Effector memory CD8-positive, alpha-beta T cell (primary cell): ENCODE measurements at regions not wholly inside any gene's neighbourhood (a gene's known extent, or its start where the extent isn't known, plus 50 kb on each side); places are given as distances from the start of the nearest gene placed in this dataset.
"Not testable (repeated sequence)": the region's sequence is repeated elsewhere in the genome, so short reads cannot be mapped to it uniquely, and the experiment has no call there.

ENCODE experiments used
- ATAC-seq: fragments of 150-1000 bp; cut with Tn5 transposase; replicated peaks from 2 replicates; pipeline ENCODE4 v1.10.0; 2021; ENCODE audit warnings: mild to moderate bottlenecking, moderate library complexity
- DNase-seq, 3 experiments: peaks; one replicate each; pipeline ENCODE4 v3.0.0; 2021
- H3K27ac Mint-ChIP-seq, 2 donors: one replicate each; pipeline ENCODE4 v1.8.0; 2022; ENCODE audit warnings: mild to moderate bottlenecking in 2 of 2, mixed read lengths in 2 of 2, moderate library complexity in 2 of 2
- H3K27me3 Mint-ChIP-seq, 2 donors: one replicate each; pipeline ENCODE4 v1.8.0; 2022; ENCODE audit warnings: mixed read lengths in 2 of 2
- H3K36me3 Mint-ChIP-seq: one replicate; pipeline ENCODE4 v1.8.0; 2022; ENCODE audit warnings: mild to moderate bottlenecking, moderate library complexity, mixed read lengths; ENCODE audit not compliant: insufficient read depth
- H3K4me1 Mint-ChIP-seq, 2 donors: one replicate each; pipeline ENCODE4 v1.8.0; 2022; ENCODE audit warnings: low read depth in 2 of 2, mixed read lengths in 2 of 2
- H3K4me3 Mint-ChIP-seq, 2 donors: one replicate each; pipeline ENCODE4 v1.8.0; 2022; ENCODE audit warnings: mild to moderate bottlenecking in 2 of 2, mixed read lengths in 2 of 2, moderate library complexity in 2 of 2
- H3K9me3 Mint-ChIP-seq, 2 donors: one replicate each; pipeline ENCODE4 v1.8.0; 2022; ENCODE audit warnings: mixed read lengths in 2 of 2

DNA sequence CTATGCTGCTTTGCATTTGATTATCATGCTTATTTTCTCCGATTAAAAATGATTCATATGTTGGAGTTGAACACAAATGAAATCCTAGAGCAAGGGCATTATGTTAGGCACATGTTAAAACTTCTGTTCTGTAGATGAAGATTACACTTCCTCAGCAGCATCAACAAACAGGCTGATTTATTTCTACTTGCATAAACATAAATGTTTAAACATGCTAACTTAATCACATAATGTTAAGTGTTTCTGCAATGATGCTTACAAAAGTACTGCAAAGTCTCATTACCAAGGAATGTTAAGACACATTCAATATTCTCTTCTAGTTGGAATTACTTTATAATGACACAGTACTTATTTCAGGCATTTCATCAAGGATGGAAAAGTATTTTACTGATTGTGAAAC lies 770.8 kb downstream of the ANKRD7 start:
- H3K36me3 Mint-ChIP-seq, result no peaks in the 10 kb centered on the region
- no peaks in the 10 kb centered on the region for H3K4me1 Mint-ChIP-seq
- H3K9me3 Mint-ChIP-seq, result peaks cover 0 to 1% of the 10 kb centered on the region in 2 donors
- DNase-seq (no peak), ATAC-seq (no peak)
- no peak overlapping the region for H3K4me3 Mint-ChIP-seq
- H3K27ac Mint-ChIP-seq, result no peak overlapping the region
- no peaks in the 10 kb centered on the region for H3K27me3 Mint-ChIP-seq

DNA sequence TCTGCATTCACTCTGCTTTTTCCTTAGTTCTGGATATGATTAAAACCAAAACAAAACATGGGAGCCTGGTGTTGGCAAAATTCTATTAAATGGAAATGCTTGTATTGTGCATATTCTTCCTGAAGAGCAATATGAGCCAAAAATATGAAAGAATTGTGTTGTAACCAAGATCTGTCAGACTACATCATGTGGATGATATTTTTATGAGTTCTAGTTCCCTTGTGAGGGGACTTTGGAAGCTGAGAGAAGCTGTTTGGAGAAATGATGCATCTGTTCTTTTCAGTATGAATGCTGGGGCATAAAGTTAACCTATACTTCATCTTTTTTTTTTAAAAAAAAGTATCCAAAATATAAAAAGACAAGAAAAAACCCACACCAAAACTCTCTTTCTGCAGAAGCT lies 782.7 kb downstream of the ANKRD7 start:
- Mint-ChIP-seq H3K27ac (no peak overlapping the region), H3K36me3 (no peaks in the 10 kb centered on the region), H3K9me3 (peaks cover 2 to 14% of the 10 kb centered on the region in 2 donors), H3K4me1 (no peaks in the 10 kb centered on the region), H3K4me3 (no peak overlapping the region), H3K27me3 (no peaks in the 10 kb centered on the region)
- no peak for DNase-seq
- ATAC-seq, result no peak

DNA sequence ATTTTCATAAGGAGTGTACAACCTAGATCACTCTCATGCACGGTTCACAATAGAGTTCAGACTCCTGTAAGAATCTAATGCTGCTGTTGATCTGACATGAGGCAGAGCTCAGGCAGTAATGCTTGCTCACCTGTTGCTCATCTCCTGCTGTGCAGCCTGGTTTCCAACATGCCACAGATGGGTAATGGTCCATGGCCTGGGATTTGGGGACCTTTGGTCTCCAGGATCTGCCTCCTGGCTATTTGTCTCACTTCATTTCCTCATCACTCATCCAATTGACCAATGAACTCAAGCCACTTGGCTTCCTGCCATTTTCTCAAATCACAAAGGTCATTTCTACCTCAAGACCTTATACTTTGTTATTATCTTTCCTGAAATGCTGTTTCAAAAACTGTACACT lies 786.1 kb downstream of the ANKRD7 start:
- Mint-ChIP-seq H3K4me1 (no peaks in the 10 kb centered on the region), H3K9me3 (peaks cover 6 to 14% of the 10 kb centered on the region in 2 donors), H3K36me3 (no peaks in the 10 kb centered on the region), H3K27me3 (no peaks in the 10 kb centered on the region), H3K27ac (no peak overlapping the region), H3K4me3 (no peak overlapping the region)
- no peak for ATAC-seq
- no peak for DNase-seq

DNA sequence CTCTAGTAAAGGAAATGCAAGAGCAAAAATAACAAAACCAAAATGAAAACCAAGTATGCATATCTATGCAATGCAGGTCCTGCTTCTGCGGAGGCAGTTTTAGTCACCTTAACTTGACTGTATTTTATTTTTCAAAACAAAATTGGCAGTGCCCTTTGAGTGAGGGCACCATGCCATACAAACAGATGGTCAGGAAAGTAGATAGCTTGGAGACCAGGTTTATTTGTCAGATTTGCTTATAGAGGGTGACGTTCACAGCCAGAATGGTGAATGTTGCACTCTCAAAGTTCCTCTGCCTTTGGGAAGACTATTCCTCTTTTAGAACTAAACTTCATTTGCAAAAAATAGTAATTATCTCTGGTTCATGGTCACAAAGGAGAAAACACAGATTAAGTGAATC lies 801.9 kb downstream of the ANKRD7 start:
- no peaks in the 10 kb centered on the region for H3K27me3 Mint-ChIP-seq
- no peak for ATAC-seq
- H3K4me1 Mint-ChIP-seq, result no peaks in the 10 kb centered on the region
- H3K9me3 Mint-ChIP-seq, result peaks cover 9 to 19% of the 10 kb centered on the region in 2 donors
- no peaks in the 10 kb centered on the region for H3K36me3 Mint-ChIP-seq
- H3K27ac Mint-ChIP-seq, result no peak overlapping the region
- no peak for DNase-seq
- H3K4me3 Mint-ChIP-seq, result no peak overlapping the region

DNA sequence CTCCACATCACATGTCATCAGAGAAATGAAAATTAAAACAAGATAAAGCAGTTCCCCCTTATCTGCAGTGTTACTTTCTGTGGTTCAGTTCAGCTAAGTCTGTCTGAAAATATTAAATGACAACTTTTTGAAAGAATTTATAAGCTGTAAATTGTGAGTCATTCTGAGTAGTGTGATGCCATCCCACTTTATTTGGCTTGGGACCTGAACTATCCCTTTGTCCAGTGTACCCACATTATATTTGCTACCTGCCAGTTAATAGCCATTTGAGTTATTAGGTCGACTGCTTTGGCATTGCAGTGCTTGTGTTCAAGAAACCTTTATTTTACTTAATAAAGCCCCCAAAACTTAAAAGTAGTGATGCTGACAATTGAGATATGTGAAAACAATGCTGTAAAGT lies 804.2 kb downstream of the ANKRD7 start:
- Mint-ChIP-seq H3K27me3 (no peaks in the 10 kb centered on the region), H3K4me1 (no peaks in the 10 kb centered on the region), H3K27ac (no peak overlapping the region), H3K4me3 (no peak overlapping the region), H3K9me3 (peaks cover 3 to 18% of the 10 kb centered on the region in 2 donors), H3K36me3 (no peaks in the 10 kb centered on the region)
- ATAC-seq (no peak), DNase-seq (no peak)

DNA sequence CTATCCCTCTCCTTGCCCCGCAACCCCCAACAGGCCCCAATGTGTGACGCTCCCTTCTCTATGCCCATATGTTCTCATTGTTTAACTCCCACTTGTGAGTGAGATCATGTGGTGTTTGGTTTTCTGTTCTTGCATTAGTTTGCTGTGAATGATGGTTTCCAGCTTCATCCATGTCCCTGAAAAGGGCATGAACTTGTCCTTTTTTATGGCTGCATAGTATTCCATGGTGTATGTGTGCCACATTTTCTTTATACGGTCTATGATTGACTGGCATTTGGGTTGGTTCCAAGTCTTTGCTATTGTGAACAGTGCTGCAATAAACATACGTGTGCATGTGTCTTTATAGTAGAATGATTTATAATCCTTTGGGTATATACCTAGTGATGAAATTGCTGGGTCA lies 807.6 kb downstream of the ANKRD7 start:
- not testable (repeated sequence) for H3K27me3 Mint-ChIP-seq, H3K4me1 Mint-ChIP-seq, DNase-seq, H3K27ac Mint-ChIP-seq, ATAC-seq, H3K36me3 Mint-ChIP-seq, H3K4me3 Mint-ChIP-seq
- peaks cover 4 to 25% of the 10 kb centered on the region in 2 donors for H3K9me3 Mint-ChIP-seq

DNA sequence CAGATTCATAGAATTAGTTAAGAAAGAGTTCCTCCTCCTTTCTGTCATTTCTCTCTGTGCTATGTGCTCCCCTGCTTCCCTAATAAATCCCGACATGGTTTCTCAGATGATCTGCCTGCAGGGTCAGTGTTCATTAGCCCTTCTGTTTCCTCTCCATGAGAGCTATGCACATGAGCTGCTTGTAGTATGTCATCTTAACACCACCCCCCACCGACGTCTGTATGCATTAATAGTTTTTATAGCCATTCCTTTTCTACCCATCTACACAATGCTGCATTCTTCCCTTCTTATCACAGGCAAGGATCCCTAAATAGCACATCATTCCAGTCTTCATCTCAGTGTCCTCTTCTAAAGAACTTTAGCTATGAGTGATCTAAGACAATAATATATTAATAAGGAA lies 809.1 kb downstream of the ANKRD7 start:
- Mint-ChIP-seq H3K27me3 (no peaks in the 10 kb centered on the region), H3K9me3 (peaks cover 4 to 25% of the 10 kb centered on the region in 2 donors), H3K27ac (no peak overlapping the region), H3K4me1 (no peaks in the 10 kb centered on the region), H3K4me3 (no peak overlapping the region), H3K36me3 (no peaks in the 10 kb centered on the region)
- DNase-seq (no peak), ATAC-seq (no peak)

DNA sequence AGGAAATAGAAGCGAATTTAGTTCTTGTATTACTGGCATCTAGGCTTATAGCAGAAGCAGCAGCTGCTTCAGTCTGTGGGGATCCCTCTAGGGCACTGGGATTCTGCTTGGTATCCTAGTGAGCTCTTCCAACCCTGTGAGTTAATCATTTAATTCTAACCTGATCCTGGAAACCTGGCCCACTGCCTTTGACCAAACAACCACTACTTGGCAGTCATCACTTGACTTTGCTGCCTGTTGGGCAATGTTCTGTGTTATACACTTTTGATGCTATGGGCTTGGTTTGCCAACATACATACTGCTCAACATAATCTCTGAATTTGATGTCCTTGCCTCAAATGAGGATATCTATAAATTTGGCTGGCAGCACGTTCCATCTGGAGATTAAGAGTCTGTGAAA lies 813.4 kb downstream of the ANKRD7 start:
- Mint-ChIP-seq H3K9me3 (peaks cover 8 to 18% of the 10 kb centered on the region in 2 donors), H3K36me3 (no peaks in the 10 kb centered on the region), H3K4me3 (no peak overlapping the region), H3K27ac (no peak overlapping the region), H3K4me1 (no peaks in the 10 kb centered on the region), H3K27me3 (no peaks in the 10 kb centered on the region)
- no peak for DNase-seq
- ATAC-seq, result no peak

DNA sequence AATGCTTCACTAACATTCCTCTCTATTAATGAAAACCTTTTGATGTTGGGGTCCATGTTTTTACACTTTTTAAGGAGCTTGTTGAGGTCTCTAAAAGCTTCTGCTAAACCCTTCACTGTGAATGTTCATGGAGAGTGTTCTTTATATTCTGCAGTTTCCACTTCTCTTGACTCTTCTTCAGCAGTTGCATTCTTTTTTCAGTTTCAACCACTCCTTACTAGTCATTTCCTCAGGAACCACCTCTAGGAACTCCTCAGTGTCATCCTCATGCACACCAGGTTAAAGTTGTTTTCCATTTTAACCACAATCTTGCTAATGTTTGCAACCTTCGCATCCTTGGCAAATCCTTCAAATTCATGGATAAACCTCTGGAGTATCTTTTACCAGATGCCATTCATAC lies 821.6 kb downstream of the ANKRD7 start:
- H3K27me3 Mint-ChIP-seq, result no peaks in the 10 kb centered on the region
- no peak overlapping the region for H3K27ac Mint-ChIP-seq
- DNase-seq, result no peak
- no peaks in the 10 kb centered on the region for H3K4me1 Mint-ChIP-seq
- ATAC-seq, result no peak
- H3K36me3 Mint-ChIP-seq, result no peaks in the 10 kb centered on the region
- no peak overlapping the region for H3K4me3 Mint-ChIP-seq
- peaks cover 4 to 8% of the 10 kb centered on the region in 2 donors for H3K9me3 Mint-ChIP-seq

DNA sequence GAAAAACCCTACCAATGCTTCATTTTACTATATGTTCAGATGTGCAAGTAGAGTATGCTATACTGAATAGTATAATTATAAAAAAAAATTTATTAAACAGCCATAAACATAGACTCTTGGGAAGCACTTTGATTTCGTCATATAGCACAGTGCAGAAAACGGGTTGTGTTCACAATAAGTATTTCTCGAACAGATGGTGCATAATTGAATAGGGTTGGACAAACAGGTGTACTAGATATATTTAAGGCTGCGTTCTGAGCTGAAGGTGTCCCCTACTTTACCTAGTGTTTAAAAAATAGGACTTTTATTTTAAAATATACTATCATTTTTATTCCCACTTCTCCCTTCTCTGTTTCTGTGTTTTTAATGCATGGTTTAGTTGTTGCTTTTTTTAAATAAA lies 841.5 kb downstream of the ANKRD7 start:
- DNase-seq (no peak), ATAC-seq (no peak)
- peaks cover 0 to 3% of the 10 kb centered on the region in 2 donors for H3K9me3 Mint-ChIP-seq
- no peaks in the 10 kb centered on the region for H3K4me1 Mint-ChIP-seq
- no peaks in the 10 kb centered on the region for H3K27me3 Mint-ChIP-seq
- H3K4me3 Mint-ChIP-seq, result no peak overlapping the region
- no peak overlapping the region for H3K27ac Mint-ChIP-seq
- H3K36me3 Mint-ChIP-seq, result no peaks in the 10 kb centered on the region

DNA sequence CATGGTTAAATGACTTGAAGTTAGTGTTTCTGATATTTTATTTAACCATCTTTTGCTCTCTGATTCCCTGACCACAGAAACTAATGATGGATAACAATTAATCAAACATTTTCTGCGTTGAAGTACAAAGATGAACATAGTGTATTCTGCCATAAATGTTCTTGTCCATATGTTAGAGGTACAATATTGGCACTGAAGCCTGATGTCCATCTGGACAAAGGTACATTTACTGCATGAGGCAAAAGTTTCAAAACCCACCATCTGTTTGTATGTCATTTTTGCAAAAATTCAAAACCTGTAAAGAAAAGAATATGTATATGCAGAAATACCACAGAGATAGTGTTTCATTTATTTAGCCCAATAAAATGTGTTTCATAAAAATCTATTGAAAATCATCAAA lies 861.5 kb downstream of the ANKRD7 start:
- no peak for ATAC-seq
- Mint-ChIP-seq H3K36me3 (no peaks in the 10 kb centered on the region), H3K27ac (no peak overlapping the region)

DNA sequence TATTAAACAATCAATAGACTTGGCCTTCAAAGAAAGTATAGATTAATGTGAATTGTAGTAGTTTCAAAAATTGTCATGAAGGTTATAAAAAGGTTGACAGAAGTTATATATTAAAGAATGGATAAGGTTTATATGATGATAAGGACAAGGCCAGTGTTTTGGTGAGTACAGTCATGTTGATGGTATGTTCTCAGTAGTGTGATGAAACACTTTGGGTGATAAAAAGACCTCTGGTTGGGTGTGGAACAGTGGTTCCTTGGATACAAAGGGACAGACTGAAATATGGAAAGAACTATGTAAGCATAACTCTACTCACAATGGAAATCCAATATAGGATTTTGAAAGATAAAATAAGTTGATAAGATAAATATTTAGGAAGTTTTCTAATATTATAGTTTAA lies 866.3 kb downstream of the ANKRD7 start:
- no peak overlapping the region for H3K27ac Mint-ChIP-seq
- ATAC-seq (no peak), DNase-seq (no peak)
- H3K27me3 Mint-ChIP-seq, result no peaks in the 10 kb centered on the region
- H3K4me3 Mint-ChIP-seq, result no peak overlapping the region
- no peaks in the 10 kb centered on the region for H3K36me3 Mint-ChIP-seq
- H3K4me1 Mint-ChIP-seq, result no peaks in the 10 kb centered on the region
- peaks cover 6 to 8% of the 10 kb centered on the region in 2 donors for H3K9me3 Mint-ChIP-seq

More for the DNA sequence above, 861.5 kb downstream of the ANKRD7 start:
- H3K27me3 Mint-ChIP-seq, result no peaks in the 10 kb centered on the region
- no peak overlapping the region for H3K4me3 Mint-ChIP-seq
- H3K9me3 Mint-ChIP-seq, result peaks cover 8 to 12% of the 10 kb centered on the region in 2 donors
- no peaks in the 10 kb centered on the region for H3K4me1 Mint-ChIP-seq
- DNase-seq, result no peak

DNA sequence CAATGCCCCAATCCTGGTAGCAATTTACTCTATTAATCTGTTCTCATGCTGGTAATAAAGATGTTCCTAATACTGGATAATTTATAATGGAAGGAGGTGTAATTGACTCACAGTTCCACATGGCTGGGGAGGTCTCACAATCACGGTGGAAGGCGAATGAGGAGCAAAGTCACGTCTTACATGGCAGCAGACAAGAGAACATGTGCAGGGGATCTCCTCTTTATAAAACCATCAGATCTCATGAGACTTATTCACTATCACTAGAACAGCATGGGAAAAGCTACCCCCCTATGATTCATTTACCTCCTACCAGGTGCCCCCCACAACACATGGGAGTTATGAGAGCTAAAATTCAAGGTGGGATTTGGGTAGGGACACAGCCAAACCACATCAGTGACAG lies 872.2 kb downstream of the ANKRD7 start:
- no peaks in the 10 kb centered on the region for H3K4me1 Mint-ChIP-seq
- DNase-seq (no peak), ATAC-seq (no peak)
- no peak overlapping the region for H3K4me3 Mint-ChIP-seq
- H3K36me3 Mint-ChIP-seq, result peaks cover 3% of the 10 kb centered on the region
- H3K27me3 Mint-ChIP-seq, result no peaks in the 10 kb centered on the region
- peaks cover 0 to 16% of the 10 kb centered on the region in 2 donors for H3K9me3 Mint-ChIP-seq
- no peak overlapping the region for H3K27ac Mint-ChIP-seq

DNA sequence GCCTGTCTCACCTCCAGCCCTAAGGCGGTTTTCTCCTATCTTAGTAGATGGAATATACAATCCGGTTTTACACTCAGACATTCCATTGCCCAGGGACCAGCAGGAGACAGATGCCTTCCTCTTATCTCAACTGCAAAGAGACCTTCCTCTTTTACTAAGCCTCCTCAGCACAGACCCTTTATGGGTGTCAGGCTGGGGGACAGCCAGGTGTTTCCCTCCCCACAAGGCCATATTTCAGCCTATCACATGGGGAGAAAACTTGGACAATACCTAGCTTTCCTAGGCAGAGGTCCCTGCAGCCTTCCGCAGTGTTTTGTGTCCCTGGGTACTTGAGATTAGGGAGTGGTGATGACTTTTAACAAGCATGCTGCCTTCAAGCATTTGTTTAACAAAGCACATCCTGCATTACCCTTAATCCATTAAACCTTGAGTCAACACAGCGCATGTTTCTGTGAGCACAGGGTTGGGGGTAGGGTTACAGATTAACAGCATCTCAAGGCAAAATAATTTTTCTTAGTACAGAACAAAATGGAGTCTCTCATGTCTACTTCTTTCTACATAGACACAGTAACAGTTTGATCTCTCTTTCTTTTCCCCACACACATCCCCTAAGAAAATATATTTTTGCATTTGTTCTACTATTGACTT lies 876.2 kb downstream of the ANKRD7 start:
- not testable (repeated sequence) for H3K4me3 Mint-ChIP-seq, H3K27me3 Mint-ChIP-seq, DNase-seq, H3K36me3 Mint-ChIP-seq, H3K4me1 Mint-ChIP-seq, H3K27ac Mint-ChIP-seq, ATAC-seq
- H3K9me3 Mint-ChIP-seq, result peaks cover 9 to 14% of the 10 kb centered on the region in 2 donors

DNA sequence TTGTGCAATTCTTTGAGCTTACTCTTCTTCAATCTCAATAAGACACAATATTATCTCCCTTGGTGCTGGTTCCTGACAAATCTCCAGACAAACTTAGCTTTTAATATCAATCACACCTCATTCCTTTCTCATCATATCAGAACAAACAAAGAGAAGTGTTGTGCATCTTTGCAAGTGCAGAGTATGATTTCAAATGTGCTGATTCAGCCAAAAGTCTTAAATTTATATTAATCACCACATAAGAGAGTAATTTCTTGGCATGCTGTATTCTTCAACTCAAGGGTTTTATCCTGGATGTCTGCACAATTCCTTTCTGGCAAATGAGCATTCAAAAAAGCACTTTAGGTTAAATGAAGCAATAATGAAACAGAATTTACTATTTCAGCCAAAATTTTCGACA lies 877.8 kb downstream of the ANKRD7 start:
- peaks cover 6 to 15% of the 10 kb centered on the region in 2 donors for H3K9me3 Mint-ChIP-seq
- no peak for DNase-seq
- no peak overlapping the region for H3K4me3 Mint-ChIP-seq
- H3K36me3 Mint-ChIP-seq, result peaks cover 3% of the 10 kb centered on the region
- no peak overlapping the region for H3K27ac Mint-ChIP-seq
- H3K4me1 Mint-ChIP-seq, result no peaks in the 10 kb centered on the region
- no peak for ATAC-seq
- no peaks in the 10 kb centered on the region for H3K27me3 Mint-ChIP-seq
